ENCODE measurements at regions not wholly inside any gene's neighbourhood (a gene's known extent, or its start where the extent isn't known, plus 50 kb on each side); places are given as distances from the start of the nearest gene placed in this dataset.

DNA sequence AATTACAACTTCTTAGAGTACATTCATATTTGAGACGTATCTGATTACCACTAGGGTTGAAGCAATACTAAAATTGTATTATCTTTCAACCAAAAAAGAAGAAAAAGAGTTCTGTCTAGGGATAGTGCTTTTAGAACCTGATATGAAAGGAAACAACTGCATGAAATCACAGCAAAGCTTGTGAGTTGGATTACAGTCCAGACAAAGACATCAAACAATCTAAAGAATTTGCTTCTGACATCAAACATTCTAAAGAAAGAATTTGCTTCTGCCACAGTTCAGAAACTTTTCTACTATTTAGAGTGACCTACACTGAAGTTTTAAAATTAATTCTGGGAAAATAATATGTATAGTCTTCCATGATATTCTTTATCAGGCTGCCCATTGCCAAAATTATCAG, 1141.1 kb upstream of the ACO1 start:
- TF ChIP-seq CTCF (conservative IDR thresholded peaks at IDR 0.05), result no peak
- TF ChIP-seq EZH2 (IDR thresholded peaks at IDR 0.05; ENCODE audit: low read depth), result no peak

Data from PC-9 (cell line).